GM19025 (cell line): ENCODE measurements at regions not wholly inside any gene's neighbourhood (a gene's known extent, or its start where the extent isn't known, plus 50 kb on each side); places are given as distances from the start of the nearest gene placed in this dataset.

Source experiments
- ATAC-seq: cut with Tn5 transposase; IDR thresholded peaks from one replicate; pipeline ENCODE4 v1.9.1; 2021; ENCODE audit warnings: mild to moderate bottlenecking, low read depth, moderate library complexity; ENCODE audit not compliant: unreplicated experiment

GRCh38 chr20:52789716-52790115 is 182.4 kb upstream of the TSHZ2 start:
- ATAC-seq, result no peak

GRCh38 chr20:52787962-52788361 is 184.2 kb upstream of the TSHZ2 start:
- ATAC-seq, result no peak

GRCh38 chr20:52787216-52787615 is 184.9 kb upstream of the TSHZ2 start:
- ATAC-seq, result no peak

GRCh38 chr20:52785679-52786078 is 186.5 kb upstream of the TSHZ2 start:
- ATAC-seq, result no peak

GRCh38 chr20:52783769-52784168 is 188.4 kb upstream of the TSHZ2 start:
- ATAC-seq, result no peak

GRCh38 chr20:52780462-52780861 is 191.7 kb upstream of the TSHZ2 start:
- no peak for ATAC-seq

GRCh38 chr20:52779125-52779524 is 193.0 kb upstream of the TSHZ2 start:
- no peak for ATAC-seq

- ATAC-seq, result no peak
Observed at GRCh38 chr20:52777171-52777570, 195.0 kb upstream of the TSHZ2 start.

GRCh38 chr20:52775786-52776185 is 196.4 kb upstream of the TSHZ2 start:
- ATAC-seq, result no peak

GRCh38 chr20:52768694-52769093 is 203.5 kb upstream of the TSHZ2 start:
- no peak for ATAC-seq

GRCh38 chr20:52766645-52767435 is 205.3 kb upstream of the TSHZ2 start:
- no peak for ATAC-seq

- ATAC-seq, result no peak
Observed at GRCh38 chr20:52763321-52763853, 208.8 kb upstream of the TSHZ2 start.

GRCh38 chr20:52761867-52762266 is 210.3 kb upstream of the TSHZ2 start:
- no peak for ATAC-seq

- no peak for ATAC-seq
Observed at GRCh38 chr20:52760791-52761190, 211.4 kb upstream of the TSHZ2 start.

GRCh38 chr20:52757411-52757810 is 214.7 kb upstream of the TSHZ2 start:
- ATAC-seq, result no peak

GRCh38 chr20:52755744-52756143 is 216.4 kb upstream of the TSHZ2 start:
- ATAC-seq, result no peak

GRCh38 chr20:52754366-52754765 is 217.8 kb upstream of the TSHZ2 start:
- ATAC-seq, result no peak

GRCh38 chr20:52752023-52752422 is 220.1 kb upstream of the TSHZ2 start:
- no peak for ATAC-seq

GRCh38 chr20:52751571-52751970 is 220.6 kb upstream of the TSHZ2 start:
- ATAC-seq, result no peak

- no peak for ATAC-seq
Observed at GRCh38 chr20:52749938-52750337, 222.2 kb upstream of the TSHZ2 start.

- ATAC-seq, result no peak
Observed at GRCh38 chr20:52748990-52749389, 223.2 kb upstream of the TSHZ2 start.

- no peak for ATAC-seq
Observed at GRCh38 chr20:52748285-52748932, 223.7 kb upstream of the TSHZ2 start.
